AG04450 (cell line): ENCODE measurements at regions not wholly inside any gene's neighbourhood (a gene's known extent, or its start where the extent isn't known, plus 50 kb on each side); places are given as distances from the start of the nearest gene placed in this dataset.

ENCODE experiments used
- CTCF ChIA-PET: fragments of 300-600, 350-600 bp; formaldehyde crosslinking; extraction: SDS; loops from one replicate; lab custom pipeline; 2022; ENCODE audit warnings: antibody characterized with exemption, inconsistent platforms; lab: Charles Lee
- POLR2A ChIA-PET: fragments of 350-600 bp; formaldehyde crosslinking; extraction: SDS; loops from one replicate; lab custom pipeline; 2021; ENCODE audit warnings: antibody characterized with exemption, inconsistent platforms; lab: Yijun Ruan, JAX
- DNase-seq: peaks from one replicate; pipeline ENCODE4 v3.0.0-alpha.2; 2011; ENCODE audit warnings: low read depth, low spot score
- H3K27ac ChIP-seq: one replicate; pipeline ENCODE4 v1.5.1; 2012; ENCODE audit warnings: low read depth, low read length, control low read depth
- H3K27me3 ChIP-seq: one replicate; pipeline ENCODE4 v1.6.0; 2012; ENCODE audit warnings: low read length; ENCODE audit not compliant: control insufficient read depth, insufficient read depth
- H3K4me3 ChIP-seq: 2 replicates; pipeline ENCODE4 v1.5.1; 2011; ENCODE audit warnings: mild to moderate bottlenecking, low read depth, low read length, control low read depth
- H3K9me3 ChIP-seq: 2 replicates; pipeline ENCODE4 v1.5.1; 2012; ENCODE audit warnings: low read length; ENCODE audit not compliant: control insufficient read depth, insufficient read depth
- TF ChIP-seq, protein P1 (sequence below): IDR thresholded peaks from 2 replicates; pipeline ENCODE4 v1.5.1; 2011; ENCODE audit warnings: low read depth, low read length, control low read depth, inconsistent platforms

GRCh38 chr1:100622966-100623762 is 85.2 kb downstream of the GPR88 start:
- CTCF ChIA-PET = interaction anchor here (0.6 to 2.5 kb wide), 6 partner anchors 9 to 268 kb away, joined by 3 to 15 read pairs (median 3); no protein-coding TSS in a partner anchor
- POLR2A ChIA-PET = interaction anchor here (0.5 to 1.9 kb wide), 11 partner anchors 8 to 496 kb away, joined by 3 to 7 read pairs (median 4); no protein-coding TSS in a partner anchor
- DNase-seq = peak; percentile 80
- Histone ChIP-seq H3K27ac (peak overlapping the region; percentile 96), H3K27me3 (no peaks in the 10 kb centered on the region), H3K4me3 (no peak overlapping the region), H3K9me3 (no peaks in the 10 kb centered on the region)
- TF ChIP-seq, protein P1, sequence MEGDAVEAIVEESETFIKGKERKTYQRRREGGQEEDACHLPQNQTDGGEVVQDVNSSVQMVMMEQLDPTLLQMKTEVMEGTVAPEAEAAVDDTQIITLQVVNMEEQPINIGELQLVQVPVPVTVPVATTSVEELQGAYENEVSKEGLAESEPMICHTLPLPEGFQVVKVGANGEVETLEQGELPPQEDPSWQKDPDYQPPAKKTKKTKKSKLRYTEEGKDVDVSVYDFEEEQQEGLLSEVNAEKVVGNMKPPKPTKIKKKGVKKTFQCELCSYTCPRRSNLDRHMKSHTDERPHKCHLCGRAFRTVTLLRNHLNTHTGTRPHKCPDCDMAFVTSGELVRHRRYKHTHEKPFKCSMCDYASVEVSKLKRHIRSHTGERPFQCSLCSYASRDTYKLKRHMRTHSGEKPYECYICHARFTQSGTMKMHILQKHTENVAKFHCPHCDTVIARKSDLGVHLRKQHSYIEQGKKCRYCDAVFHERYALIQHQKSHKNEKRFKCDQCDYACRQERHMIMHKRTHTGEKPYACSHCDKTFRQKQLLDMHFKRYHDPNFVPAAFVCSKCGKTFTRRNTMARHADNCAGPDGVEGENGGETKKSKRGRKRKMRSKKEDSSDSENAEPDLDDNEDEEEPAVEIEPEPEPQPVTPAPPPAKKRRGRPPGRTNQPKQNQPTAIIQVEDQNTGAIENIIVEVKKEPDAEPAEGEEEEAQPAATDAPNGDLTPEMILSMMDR = no peak

DNA sequence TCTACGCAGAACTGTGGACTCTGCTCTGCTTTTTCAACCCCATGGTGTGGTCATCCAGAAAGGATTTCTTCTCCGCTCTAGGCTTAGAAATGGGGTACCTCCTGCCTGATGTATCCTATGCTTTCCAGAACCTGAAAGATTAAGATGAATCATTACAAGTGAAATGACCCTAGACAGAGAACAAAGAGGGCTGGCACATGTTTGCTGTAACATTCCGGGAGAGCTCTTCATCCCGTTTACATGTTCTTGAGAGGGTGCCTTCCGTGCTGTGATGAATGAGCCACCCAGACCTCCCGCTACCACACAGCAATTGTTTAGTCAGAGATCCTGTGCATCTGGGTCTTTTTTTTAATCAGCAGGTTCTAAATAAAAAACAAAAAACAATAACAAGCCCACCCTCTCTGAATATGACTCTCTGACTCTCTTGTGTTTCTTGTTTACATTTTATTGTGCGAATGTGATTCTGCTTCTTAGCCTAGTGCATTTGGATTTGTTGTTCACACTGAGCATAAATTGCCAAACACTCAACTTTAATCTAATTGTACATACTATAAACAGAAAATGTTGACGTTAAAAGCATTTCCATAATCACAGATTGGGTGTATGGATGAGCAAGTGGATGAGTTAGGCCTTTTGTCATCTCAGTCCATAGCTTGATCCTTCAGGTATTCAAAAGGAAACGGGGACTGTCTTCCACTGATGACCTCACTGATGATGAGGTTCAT is 87.1 kb downstream of the GPR88 start:
- POLR2A ChIA-PET = no interaction called here
- Histone ChIP-seq H3K27ac (no peak overlapping the region), H3K27me3 (no peaks in the 10 kb centered on the region), H3K9me3 (no peaks in the 10 kb centered on the region; the same call in 1 of the 2 replicates), H3K4me3 (no peak overlapping the region)
- TF ChIP-seq, protein P1 = no peak
- no peak for DNase-seq
- CTCF ChIA-PET = interaction anchor here (0.7 kb wide), 1 partner anchor 15 kb away, joined by 5 read pairs; no protein-coding TSS in a partner anchor

- no peak overlapping the region for H3K27ac ChIP-seq
- ChIA-PET CTCF (interaction anchor here (1.3 kb wide), 1 partner anchor 163 kb away, joined by 4 read pairs; no protein-coding TSS in a partner anchor), POLR2A (no interaction called here)
- DNase-seq = no peak
- TF ChIP-seq, protein P1 = no peak
- H3K9me3 ChIP-seq = no peaks in the 10 kb centered on the region; the same call in 1 of the 2 replicates
- no peaks in the 10 kb centered on the region for H3K27me3 ChIP-seq
- no peak overlapping the region for H3K4me3 ChIP-seq
Observed at GRCh38 chr1:100626397-100626796, 88.5 kb downstream of the GPR88 start.

GRCh38 chr1:100627054-100627716 is 89.2 kb downstream of the GPR88 start:
- TF ChIP-seq, protein P1 = no peak
- POLR2A ChIA-PET = interaction anchor here (0.6 kb wide), 1 partner anchor 43 kb away, joined by 3 read pairs; no protein-coding TSS in a partner anchor
- CTCF ChIA-PET = interaction anchor here (1.3 kb wide), 1 partner anchor 163 kb away, joined by 4 read pairs; no protein-coding TSS in a partner anchor
- Histone ChIP-seq H3K4me3 (no peak overlapping the region), H3K9me3 (no peaks in the 10 kb centered on the region; the same call in 1 of the 2 replicates), H3K27ac (peak overlapping the region; percentile 83), H3K27me3 (no peaks in the 10 kb centered on the region)
- DNase-seq = peak; percentile 61
